RWPE1 (cell line): ENCODE measurements at regions not wholly inside any gene's neighbourhood (a gene's known extent, or its start where the extent isn't known, plus 50 kb on each side); places are given as distances from the start of the nearest gene placed in this dataset.

ENCODE experiments used
- CTCF ChIA-PET: fragments of 350-600 bp; sonication (Branson Sonifier 250); formaldehyde crosslinking; extraction: SDS; loops from one replicate; lab custom pipeline; 2021; lab: Yijun Ruan, JAX
- POLR2A ChIA-PET: fragments of 400-600 bp; formaldehyde crosslinking; extraction: SDS; loops from one replicate; lab custom pipeline; 2020; ENCODE audit warnings: antibody characterized with exemption; ENCODE audit not compliant: low non-redundant PET; lab: Yijun Ruan, JAX
- DNase-seq: peaks from one replicate; pipeline ENCODE4 v3.0.0; 2012; ENCODE audit warnings: low spot score
- H3K27ac ChIP-seq: fragments of 450-650 bp; 2 replicates; pipeline ENCODE4 v1.5.1; 2017
- TF ChIP-seq, protein P1 (sequence below): fragments of 450-650 bp; conservative IDR thresholded peaks from 2 replicates; pipeline ENCODE4 v1.5.1; 2017; ENCODE audit warnings: low read depth, mild to moderate bottlenecking

DNA sequence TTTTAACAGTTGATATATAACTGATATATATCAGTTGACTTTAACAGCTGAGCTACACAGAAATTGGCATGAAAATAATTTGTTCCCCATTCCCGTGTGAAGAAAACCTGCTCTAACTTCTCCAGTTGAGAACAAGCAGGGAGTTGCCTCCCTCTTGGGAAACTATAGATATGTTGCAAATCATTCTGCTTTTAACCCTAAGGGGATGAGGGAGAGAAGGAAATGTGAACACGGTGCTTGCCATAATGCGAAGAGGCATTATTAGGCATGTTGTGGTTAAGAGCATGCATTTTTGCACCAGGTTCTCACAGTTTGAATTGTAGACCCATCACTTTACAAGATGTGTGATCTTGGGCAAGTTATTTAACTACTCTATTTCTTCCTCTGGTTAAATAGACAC is 453.7 kb downstream of the TENT5A start:
- H3K27ac ChIP-seq = no peak overlapping the region
- no peak for DNase-seq
- TF ChIP-seq, protein P1, sequence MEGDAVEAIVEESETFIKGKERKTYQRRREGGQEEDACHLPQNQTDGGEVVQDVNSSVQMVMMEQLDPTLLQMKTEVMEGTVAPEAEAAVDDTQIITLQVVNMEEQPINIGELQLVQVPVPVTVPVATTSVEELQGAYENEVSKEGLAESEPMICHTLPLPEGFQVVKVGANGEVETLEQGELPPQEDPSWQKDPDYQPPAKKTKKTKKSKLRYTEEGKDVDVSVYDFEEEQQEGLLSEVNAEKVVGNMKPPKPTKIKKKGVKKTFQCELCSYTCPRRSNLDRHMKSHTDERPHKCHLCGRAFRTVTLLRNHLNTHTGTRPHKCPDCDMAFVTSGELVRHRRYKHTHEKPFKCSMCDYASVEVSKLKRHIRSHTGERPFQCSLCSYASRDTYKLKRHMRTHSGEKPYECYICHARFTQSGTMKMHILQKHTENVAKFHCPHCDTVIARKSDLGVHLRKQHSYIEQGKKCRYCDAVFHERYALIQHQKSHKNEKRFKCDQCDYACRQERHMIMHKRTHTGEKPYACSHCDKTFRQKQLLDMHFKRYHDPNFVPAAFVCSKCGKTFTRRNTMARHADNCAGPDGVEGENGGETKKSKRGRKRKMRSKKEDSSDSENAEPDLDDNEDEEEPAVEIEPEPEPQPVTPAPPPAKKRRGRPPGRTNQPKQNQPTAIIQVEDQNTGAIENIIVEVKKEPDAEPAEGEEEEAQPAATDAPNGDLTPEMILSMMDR = no peak
- CTCF ChIA-PET = no interaction called here
- POLR2A ChIA-PET = no interaction called here

DNA sequence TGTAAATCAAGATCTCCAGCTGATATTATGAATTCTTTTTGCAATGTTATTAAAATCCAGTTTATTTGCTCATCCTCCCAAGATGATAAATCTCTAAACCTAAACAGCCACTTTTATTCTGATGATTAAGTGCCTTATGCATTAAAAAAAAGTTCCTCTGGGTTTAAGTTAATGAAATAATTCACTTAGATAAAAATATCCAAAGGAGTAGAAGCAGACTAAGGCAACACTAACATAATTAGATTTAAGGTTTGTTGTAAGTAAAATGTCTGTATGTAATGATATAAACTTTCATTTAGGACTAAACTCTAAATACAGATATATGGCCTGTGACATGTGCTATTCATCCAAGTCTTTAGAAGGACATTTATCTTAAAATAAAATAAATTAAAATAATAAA is 457.2 kb downstream of the TENT5A start:
- ChIA-PET POLR2A (no interaction called here), CTCF (interaction anchor here (1.1 kb wide), 1 partner anchor 32 kb away, joined by 3 read pairs; no protein-coding TSS in a partner anchor)
- DNase-seq = no peak
- TF ChIP-seq, protein P1 = no peak
- no peak overlapping the region for H3K27ac ChIP-seq

DNA sequence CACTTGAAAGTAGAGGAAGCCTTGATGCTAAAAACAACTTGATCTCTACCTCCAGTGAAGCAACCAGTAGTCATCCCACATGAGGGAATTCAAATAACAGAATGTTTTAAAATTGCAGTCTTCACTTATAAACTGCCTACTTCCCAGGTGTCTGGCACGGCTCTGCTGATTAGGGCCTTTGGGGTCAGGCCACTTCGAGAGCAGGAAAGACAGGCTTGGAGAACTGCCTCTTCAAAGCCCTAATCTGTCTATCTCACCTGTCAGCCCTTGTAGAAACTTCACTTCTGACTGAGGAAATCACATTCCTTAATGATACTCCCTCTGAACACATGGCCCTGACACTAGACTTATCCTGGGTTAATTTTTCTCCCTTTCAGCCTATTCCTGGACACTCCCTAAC is 458.6 kb downstream of the TENT5A start:
- no peak overlapping the region for H3K27ac ChIP-seq
- DNase-seq = no peak
- CTCF ChIA-PET = no interaction called here
- TF ChIP-seq, protein P1 = no peak
- POLR2A ChIA-PET = interaction anchor here (0.6 kb wide), 1 partner anchor 984 kb away, joined by 4 read pairs; no protein-coding TSS in a partner anchor

DNA sequence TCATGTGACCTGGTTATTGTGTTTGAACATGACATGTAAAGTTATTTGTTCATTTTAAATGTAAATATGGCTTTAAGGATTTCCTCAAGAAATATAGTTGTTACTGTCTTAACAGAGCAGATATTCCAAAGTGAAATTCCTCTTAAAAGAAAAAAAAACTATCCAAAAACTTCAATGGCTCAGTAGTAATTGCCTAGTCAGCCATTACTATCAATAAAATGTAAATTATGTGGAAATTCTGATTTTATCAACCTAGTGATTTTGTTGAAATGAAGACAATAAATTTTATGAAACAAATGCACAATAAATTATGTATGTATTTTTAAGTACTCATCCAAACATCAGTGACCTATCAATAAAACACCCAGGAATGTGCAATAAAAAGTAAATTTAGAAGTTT is 463.3 kb downstream of the TENT5A start:
- no peak for DNase-seq
- ChIA-PET POLR2A (no interaction called here), CTCF (no interaction called here)
- TF ChIP-seq, protein P1 = no peak
- no peak overlapping the region for H3K27ac ChIP-seq

DNA sequence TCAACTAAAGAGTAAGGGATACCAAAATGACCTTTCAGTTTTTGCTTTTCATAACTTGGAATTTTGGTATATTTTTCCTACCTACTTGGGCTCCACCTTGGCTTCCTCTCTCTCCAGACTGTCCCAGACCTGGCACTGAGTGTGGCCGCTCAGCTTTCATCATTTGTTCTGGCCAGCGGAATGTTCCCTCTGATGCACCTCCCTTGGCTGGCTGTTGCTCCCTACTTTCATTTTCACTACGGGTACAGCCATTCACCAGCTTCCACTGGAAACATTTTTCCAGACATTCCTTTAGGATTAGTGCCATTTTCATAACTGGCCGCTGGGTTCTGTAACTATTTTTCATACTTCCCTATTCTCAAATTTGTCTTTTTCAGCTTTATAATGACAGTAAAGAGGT is 487.4 kb downstream of the TENT5A start:
- TF ChIP-seq, protein P1 = no peak
- POLR2A ChIA-PET = no interaction called here
- CTCF ChIA-PET = no interaction called here
- no peak for DNase-seq
- H3K27ac ChIP-seq = no peak overlapping the region

DNA sequence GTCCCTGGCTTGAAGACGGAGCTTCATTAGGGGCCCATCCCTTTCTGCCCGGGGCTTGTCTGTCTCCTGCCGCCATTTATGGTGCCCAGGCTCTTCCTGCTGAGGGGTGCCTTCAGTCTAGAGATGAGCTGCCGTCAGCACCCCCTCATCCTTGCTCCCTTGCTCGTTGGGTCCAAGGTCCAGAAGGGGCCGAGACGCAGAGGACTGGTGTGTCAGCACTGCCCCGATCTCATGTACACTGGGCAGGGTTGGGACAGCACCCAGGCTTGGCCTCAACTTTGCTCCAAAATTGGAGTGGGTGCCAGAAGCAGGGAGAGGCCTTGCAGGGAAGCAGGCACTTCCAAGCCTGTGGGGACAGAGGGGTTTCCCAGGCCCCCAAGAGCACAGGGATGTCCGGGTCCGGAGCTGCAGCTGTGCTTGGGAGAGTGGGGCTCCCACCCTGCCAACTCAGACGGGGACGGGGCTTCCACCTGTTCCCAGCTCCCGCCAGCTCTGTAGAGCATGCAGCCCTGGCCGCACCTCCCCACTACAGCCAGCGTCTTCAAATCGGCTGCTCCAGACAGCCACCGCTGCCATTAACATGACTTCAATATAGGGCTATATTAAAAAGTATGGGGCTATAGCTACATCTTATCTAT is 488.8 kb downstream of the TENT5A start:
- POLR2A ChIA-PET = no interaction called here
- DNase-seq = no peak
- CTCF ChIA-PET = no interaction called here
- H3K27ac ChIP-seq = no peak overlapping the region
- TF ChIP-seq, protein P1 = no peak
